ENCODE measurements at regions not wholly inside any gene's neighbourhood (a gene's known extent, or its start where the extent isn't known, plus 50 kb on each side); places are given as distances from the start of the nearest gene placed in this dataset.

DNA sequence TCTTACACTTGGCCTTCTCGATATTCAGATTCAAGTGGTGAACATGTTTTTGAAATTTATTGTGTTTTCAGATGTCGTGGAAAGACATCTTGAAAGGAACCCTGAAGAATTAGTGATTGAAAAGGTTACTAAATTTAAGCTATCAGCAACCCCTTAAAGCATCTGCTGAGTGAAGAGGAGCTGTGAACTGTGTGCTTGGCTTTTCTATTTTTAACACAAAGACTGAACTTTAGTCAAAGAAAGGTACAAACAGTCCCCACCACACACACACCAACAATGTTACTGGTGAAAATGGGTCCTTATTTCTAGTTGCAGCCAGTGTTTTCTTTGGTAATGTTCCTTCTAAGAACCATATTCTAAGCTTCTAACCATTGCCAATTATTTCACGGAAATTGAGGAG, 95.1 kb downstream of the CYRIA start:
- H3K9me2 ChIP-seq = no peaks in the 10 kb centered on the region
- no peaks in the 10 kb centered on the region for H4K20me1 ChIP-seq (ENCODE audit: insufficient read depth)
- CTCF ChIA-PET = interaction anchor here (0.8 to 1.6 kb wide), 3 partner anchors 38 to 52 kb away, joined by 3 to 7 read pairs (median 7); no protein-coding TSS in a partner anchor
- H3K4me1 ChIP-seq (ENCODE audit: control insufficient read depth in 1 of 2, insufficient read depth in 2 of 2, low read depth in 1 of 2, low read length in 1 of 2) = no peaks in the 10 kb centered on the region; a peak in 1 of 4 replicates
- H3K9ac ChIP-seq = no peak overlapping the region
- no peaks in the 10 kb centered on the region for H3K27me3 ChIP-seq (ENCODE audit: insufficient read depth)
- DNase-seq = no peak
- no peak overlapping the region for H2AFZ ChIP-seq (ENCODE audit: low read depth)
- no peaks in the 10 kb centered on the region for H3K79me2 ChIP-seq (ENCODE audit: insufficient read depth)
- H3K36me3 ChIP-seq (replicated peaks in 1 of 2; ENCODE audit: control insufficient read depth in 1 of 2, insufficient read depth in 2 of 2, low read length in 1 of 2) = no peaks in the 10 kb centered on the region
- H3K4me3 ChIP-seq (ENCODE audit: low read depth in 2 of 2, low read length in 1 of 2) = no peak overlapping the region
- H3K9me3 ChIP-seq = no peaks in the 10 kb centered on the region
- no peak overlapping the region for H3K4me2 ChIP-seq
- 16% methylated on average over 3 of the region's 3 CpGs for WGBS (ENCODE audit: low lambda C conversion rate)
- TF ChIP-seq NRF1 (IDR thresholded peaks at IDR 0.05; ENCODE audit: low read depth, low read length) = no peak
- TF ChIP-seq SMC3 (IDR thresholded peaks at IDR 0.05; ENCODE audit: low read depth, low read length) = no peak
- TF ChIP-seq, protein P1, sequence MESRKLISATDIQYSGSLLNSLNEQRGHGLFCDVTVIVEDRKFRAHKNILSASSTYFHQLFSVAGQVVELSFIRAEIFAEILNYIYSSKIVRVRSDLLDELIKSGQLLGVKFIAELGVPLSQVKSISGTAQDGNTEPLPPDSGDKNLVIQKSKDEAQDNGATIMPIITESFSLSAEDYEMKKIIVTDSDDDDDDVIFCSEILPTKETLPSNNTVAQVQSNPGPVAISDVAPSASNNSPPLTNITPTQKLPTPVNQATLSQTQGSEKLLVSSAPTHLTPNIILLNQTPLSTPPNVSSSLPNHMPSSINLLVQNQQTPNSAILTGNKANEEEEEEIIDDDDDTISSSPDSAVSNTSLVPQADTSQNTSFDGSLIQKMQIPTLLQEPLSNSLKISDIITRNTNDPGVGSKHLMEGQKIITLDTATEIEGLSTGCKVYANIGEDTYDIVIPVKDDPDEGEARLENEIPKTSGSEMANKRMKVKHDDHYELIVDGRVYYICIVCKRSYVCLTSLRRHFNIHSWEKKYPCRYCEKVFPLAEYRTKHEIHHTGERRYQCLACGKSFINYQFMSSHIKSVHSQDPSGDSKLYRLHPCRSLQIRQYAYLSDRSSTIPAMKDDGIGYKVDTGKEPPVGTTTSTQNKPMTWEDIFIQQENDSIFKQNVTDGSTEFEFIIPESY (IDR thresholded peaks at IDR 0.05; ENCODE audit: borderline replicate concordance, low read depth) = no peak
- no peak for TF ChIP-seq YY1 (IDR thresholded peaks at IDR 0.05; ENCODE audit: low read depth)
- TF ChIP-seq RAD21 (IDR thresholded peaks at IDR 0.05; ENCODE audit: low read length) = no peak
- TF ChIP-seq, protein P2, sequence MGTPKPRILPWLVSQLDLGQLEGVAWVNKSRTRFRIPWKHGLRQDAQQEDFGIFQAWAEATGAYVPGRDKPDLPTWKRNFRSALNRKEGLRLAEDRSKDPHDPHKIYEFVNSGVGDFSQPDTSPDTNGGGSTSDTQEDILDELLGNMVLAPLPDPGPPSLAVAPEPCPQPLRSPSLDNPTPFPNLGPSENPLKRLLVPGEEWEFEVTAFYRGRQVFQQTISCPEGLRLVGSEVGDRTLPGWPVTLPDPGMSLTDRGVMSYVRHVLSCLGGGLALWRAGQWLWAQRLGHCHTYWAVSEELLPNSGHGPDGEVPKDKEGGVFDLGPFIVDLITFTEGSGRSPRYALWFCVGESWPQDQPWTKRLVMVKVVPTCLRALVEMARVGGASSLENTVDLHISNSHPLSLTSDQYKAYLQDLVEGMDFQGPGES (IDR thresholded peaks at IDR 0.05; ENCODE audit: low read depth, low read length) = no peak
- no peak for TF ChIP-seq CHD2 (IDR thresholded peaks at IDR 0.05; ENCODE audit: low read length, partially characterized antibody)
- TF ChIP-seq FOSL2 (IDR thresholded peaks at IDR 0.05; ENCODE audit: borderline replicate concordance, low read depth) = no peak
- TF ChIP-seq ELF1 (IDR thresholded peaks at IDR 0.05) = no peak
- no peak for TF ChIP-seq GABPA (IDR thresholded peaks at IDR 0.05; ENCODE audit: low read depth)
- TF ChIP-seq RFX5 (IDR thresholded peaks at IDR 0.05; ENCODE audit: low read length) = no peak
- no peak for TF ChIP-seq FOXM1 (IDR thresholded peaks at IDR 0.05; ENCODE audit: low read depth)
- no peak for TF ChIP-seq EZH2phosphoT487 (IDR thresholded peaks at IDR 0.05; ENCODE audit: borderline replicate concordance, low read depth)
- TF ChIP-seq, protein P3, sequence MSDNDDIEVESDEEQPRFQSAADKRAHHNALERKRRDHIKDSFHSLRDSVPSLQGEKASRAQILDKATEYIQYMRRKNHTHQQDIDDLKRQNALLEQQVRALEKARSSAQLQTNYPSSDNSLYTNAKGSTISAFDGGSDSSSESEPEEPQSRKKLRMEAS (IDR thresholded peaks at IDR 0.05; ENCODE audit: low read depth) = no peak
- TF ChIP-seq TEAD4 (IDR thresholded peaks at IDR 0.05; ENCODE audit: borderline replicate concordance, insufficient read depth) = no peak
- H3K27ac ChIP-seq (ENCODE audit: low read depth in 2 of 2, low read length in 1 of 2) = no peak overlapping the region
- H3F3A ChIP-seq (replicated peaks; ENCODE audit: insufficient read depth) = no peaks in the 10 kb centered on the region
- POLR2A ChIA-PET = no interaction called here
